Astrocyte of the spinal cord (primary cell): ENCODE measurements at regions not wholly inside any gene's neighbourhood (a gene's known extent, or its start where the extent isn't known, plus 50 kb on each side); places are given as distances from the start of the nearest gene placed in this dataset.

Source experiments
- DNase-seq: peaks from one replicate; pipeline ENCODE4 v3.0.0; 2011; ENCODE audit warnings: low read depth, low spot score
- H3K4me3 ChIP-seq: 2 replicates; pipeline ENCODE4 v1.5.1; 2011; ENCODE audit warnings: low read depth, mild to moderate bottlenecking, low read length, moderate library complexity
- in situ Hi-C: cut with HindIII; loops from 2 replicates; pipeline ENCODE4 v1.10.0; 2017; ENCODE audit warnings: low sequenced_read_pairs
- TF ChIP-seq, protein P1 (sequence below): IDR thresholded peaks from 2 replicates; pipeline ENCODE4 v1.5.1; 2012; ENCODE audit warnings: low read depth, mild to moderate bottlenecking, low read length, inconsistent platforms

- in situ Hi-C loops, result no loop called here
- TF ChIP-seq, protein P1, sequence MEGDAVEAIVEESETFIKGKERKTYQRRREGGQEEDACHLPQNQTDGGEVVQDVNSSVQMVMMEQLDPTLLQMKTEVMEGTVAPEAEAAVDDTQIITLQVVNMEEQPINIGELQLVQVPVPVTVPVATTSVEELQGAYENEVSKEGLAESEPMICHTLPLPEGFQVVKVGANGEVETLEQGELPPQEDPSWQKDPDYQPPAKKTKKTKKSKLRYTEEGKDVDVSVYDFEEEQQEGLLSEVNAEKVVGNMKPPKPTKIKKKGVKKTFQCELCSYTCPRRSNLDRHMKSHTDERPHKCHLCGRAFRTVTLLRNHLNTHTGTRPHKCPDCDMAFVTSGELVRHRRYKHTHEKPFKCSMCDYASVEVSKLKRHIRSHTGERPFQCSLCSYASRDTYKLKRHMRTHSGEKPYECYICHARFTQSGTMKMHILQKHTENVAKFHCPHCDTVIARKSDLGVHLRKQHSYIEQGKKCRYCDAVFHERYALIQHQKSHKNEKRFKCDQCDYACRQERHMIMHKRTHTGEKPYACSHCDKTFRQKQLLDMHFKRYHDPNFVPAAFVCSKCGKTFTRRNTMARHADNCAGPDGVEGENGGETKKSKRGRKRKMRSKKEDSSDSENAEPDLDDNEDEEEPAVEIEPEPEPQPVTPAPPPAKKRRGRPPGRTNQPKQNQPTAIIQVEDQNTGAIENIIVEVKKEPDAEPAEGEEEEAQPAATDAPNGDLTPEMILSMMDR, result no peak
- H3K4me3 ChIP-seq, result no peak overlapping the region
- DNase-seq, result no peak
Measured at GRCh38 chr13:111411919-111412650, 91.6 kb downstream of the TEX29 start.

- TF ChIP-seq, protein P1, result no peak
- in situ Hi-C loops, result no loop called here
- DNase-seq, result no peak
- H3K4me3 ChIP-seq, result no peak overlapping the region
Measured at GRCh38 chr13:111413407-111414187, 93.2 kb downstream of the TEX29 start.

GRCh38 chr13:111414341-111414740 lies 93.9 kb downstream of the TEX29 start:
- in situ Hi-C loops, result no loop called here
- DNase-seq, result no peak
- H3K4me3 ChIP-seq, result no peak overlapping the region
- TF ChIP-seq, protein P1, result no peak

GRCh38 chr13:111415246-111415645 lies 94.8 kb downstream of the TEX29 start:
- in situ Hi-C loops, result no loop called here
- H3K4me3 ChIP-seq, result no peak overlapping the region
- no peak for DNase-seq
- TF ChIP-seq, protein P1, result no peak

- no peak for DNase-seq
- TF ChIP-seq, protein P1, result no peak
- in situ Hi-C loops, result no loop called here
- H3K4me3 ChIP-seq, result no peak overlapping the region
Measured at GRCh38 chr13:111415765-111416164, 95.3 kb downstream of the TEX29 start.

- H3K4me3 ChIP-seq, result no peak overlapping the region
- TF ChIP-seq, protein P1, result no peak
- no peak for DNase-seq
- in situ Hi-C loops, result no loop called here
Measured at GRCh38 chr13:111418101-111418500, 97.7 kb downstream of the TEX29 start.
